Neural cell (in vitro differentiated cells): ENCODE measurements at regions not wholly inside any gene's neighbourhood (a gene's known extent, or its start where the extent isn't known, plus 50 kb on each side); places are given as distances from the start of the nearest gene placed in this dataset.

Source experiments
- EP300 ChIP-seq: fragments of 450-650 bp; conservative IDR thresholded peaks from 2 replicates; pipeline ENCODE4 v1.6.1; 2014; ENCODE audit warnings: antibody characterized with exemption, mild to moderate bottlenecking, moderate library complexity; ENCODE audit not compliant: poor library complexity, severe bottlenecking
- RAD21 ChIP-seq: fragments of 450-650 bp; conservative IDR thresholded peaks from 2 replicates; pipeline ENCODE4 v1.6.1; 2014; ENCODE audit warnings: antibody characterized with exemption, mild to moderate bottlenecking, moderate library complexity
- SMC3 ChIP-seq: fragments of 450-650 bp; conservative IDR thresholded peaks from 2 replicates; pipeline ENCODE4 v1.6.1; 2014; ENCODE audit warnings: antibody characterized with exemption, mild to moderate bottlenecking, moderate library complexity; ENCODE audit not compliant: poor library complexity
- TF ChIP-seq, protein P1 (sequence below): fragments of 450-650 bp; IDR thresholded peaks from 2 replicates; pipeline ENCODE4 v1.5.1; 2014; ENCODE audit warnings: antibody characterized with exemption, mild to moderate bottlenecking, moderate library complexity; ENCODE audit not compliant: poor library complexity, severe bottlenecking

GRCh38 chr7:79683185-79683890 is 229.9 kb upstream of the MAGI2 start:
- no peak for TF ChIP-seq SMC3
- TF ChIP-seq, protein P1, sequence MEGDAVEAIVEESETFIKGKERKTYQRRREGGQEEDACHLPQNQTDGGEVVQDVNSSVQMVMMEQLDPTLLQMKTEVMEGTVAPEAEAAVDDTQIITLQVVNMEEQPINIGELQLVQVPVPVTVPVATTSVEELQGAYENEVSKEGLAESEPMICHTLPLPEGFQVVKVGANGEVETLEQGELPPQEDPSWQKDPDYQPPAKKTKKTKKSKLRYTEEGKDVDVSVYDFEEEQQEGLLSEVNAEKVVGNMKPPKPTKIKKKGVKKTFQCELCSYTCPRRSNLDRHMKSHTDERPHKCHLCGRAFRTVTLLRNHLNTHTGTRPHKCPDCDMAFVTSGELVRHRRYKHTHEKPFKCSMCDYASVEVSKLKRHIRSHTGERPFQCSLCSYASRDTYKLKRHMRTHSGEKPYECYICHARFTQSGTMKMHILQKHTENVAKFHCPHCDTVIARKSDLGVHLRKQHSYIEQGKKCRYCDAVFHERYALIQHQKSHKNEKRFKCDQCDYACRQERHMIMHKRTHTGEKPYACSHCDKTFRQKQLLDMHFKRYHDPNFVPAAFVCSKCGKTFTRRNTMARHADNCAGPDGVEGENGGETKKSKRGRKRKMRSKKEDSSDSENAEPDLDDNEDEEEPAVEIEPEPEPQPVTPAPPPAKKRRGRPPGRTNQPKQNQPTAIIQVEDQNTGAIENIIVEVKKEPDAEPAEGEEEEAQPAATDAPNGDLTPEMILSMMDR, result no peak
- no peak for TF ChIP-seq EP300
- no peak for TF ChIP-seq RAD21
